OCI-LY1 (cell line): ENCODE measurements at regions not wholly inside any gene's neighbourhood (a gene's known extent, or its start where the extent isn't known, plus 50 kb on each side); places are given as distances from the start of the nearest gene placed in this dataset.

Experiments used
- CTCF ChIP-seq: fragments of 200-600 bp; sonication (generic), shearing (Covaris generic); IDR thresholded peaks from 2 replicates; pipeline ENCODE4 v1.5.1; 2017; ENCODE audit warnings: mild to moderate bottlenecking, antibody characterized with exemption, low read length, moderate library complexity, mixed read lengths
- EZH2 ChIP-seq: fragments of 200-600 bp; sonication (generic), shearing (Covaris generic); IDR thresholded peaks from 2 replicates; pipeline ENCODE4 v1.8.0; 2017; ENCODE audit warnings: borderline replicate concordance, mixed run types, mild to moderate bottlenecking, antibody characterized with exemption, low read length, moderate library complexity, mixed read lengths

GRCh38 chr2:5359397-5359796, 332.8 kb upstream of the SOX11 start:
- no peak for TF ChIP-seq EZH2
- TF ChIP-seq CTCF = no peak
